Dermis blood vessel endothelial cell (primary cell): ENCODE measurements at regions not wholly inside any gene's neighbourhood (a gene's known extent, or its start where the extent isn't known, plus 50 kb on each side); places are given as distances from the start of the nearest gene placed in this dataset.
"Not testable (repeated sequence)": the region's sequence is repeated elsewhere in the genome, so short reads cannot be mapped to it uniquely, and the experiment has no call there.

Experiments used
- DNase-seq: peaks from one replicate; pipeline ENCODE4 v3.0.0; 2010

GRCh38 chr3:105093371-105094252, 273.1 kb upstream of the ALCAM start:
- no peak for DNase-seq

DNA sequence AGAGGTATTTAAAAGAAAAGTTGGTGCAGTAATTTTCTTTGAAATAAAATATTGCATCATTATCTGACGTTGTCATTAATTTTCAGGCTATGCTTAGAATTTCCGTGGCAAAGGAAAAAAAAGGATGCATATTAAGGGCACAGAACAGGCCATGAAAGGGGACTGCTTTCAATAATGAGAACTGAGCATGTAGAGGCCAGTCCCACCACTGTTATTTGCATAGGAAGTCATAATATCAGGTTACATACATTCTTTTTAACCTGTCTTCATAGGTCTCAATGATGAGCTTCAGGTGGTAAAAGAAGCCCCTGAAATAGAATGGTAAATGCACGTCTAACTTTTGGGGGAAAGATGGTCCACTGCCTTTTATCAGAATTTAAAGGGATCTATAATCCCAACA, 272.1 kb upstream of the ALCAM start:
- no peak for DNase-seq

GRCh38 chr3:105096071-105096470, 270.6 kb upstream of the ALCAM start:
- DNase-seq: no peak

GRCh38 chr3:105101603-105102002, 265.1 kb upstream of the ALCAM start:
- DNase-seq: no peak

DNA sequence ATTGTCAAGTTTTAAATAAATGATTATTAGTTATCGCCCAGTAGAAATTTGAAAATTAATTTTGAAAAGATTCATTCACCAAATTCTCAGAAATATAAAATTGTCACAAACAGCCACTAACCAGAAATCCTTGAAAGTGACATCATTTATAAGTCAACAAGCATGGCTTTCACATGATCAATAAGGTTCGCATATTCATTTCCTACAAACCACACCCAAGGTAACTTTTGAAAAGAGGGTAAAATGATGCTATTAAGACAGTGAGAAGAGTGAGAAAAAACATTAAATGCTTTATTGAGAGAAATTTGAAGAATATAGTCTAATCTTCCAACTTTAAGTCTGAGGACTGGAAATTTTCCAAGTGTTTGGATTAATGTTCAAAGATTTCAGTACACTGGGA, 263.6 kb upstream of the ALCAM start:
- DNase-seq: no peak

DNA sequence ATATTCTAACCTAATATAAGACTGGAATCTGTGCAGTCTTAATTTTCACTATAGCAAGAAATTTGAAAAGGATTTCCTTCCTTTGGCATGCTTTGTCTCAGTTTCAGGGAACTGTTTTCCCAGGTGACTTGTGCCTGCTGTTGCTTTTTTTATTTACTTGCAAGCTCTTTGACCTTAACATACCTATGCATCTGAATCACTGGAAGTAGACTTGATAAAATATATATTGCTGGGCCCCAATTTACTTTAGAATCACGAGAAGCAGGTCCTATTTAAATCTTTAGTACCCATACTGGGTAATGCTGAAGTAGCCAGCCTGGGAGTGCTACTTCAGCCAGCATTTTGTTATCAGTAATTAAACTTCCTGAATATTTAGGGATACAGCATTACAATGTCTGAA, 257.9 kb upstream of the ALCAM start:
- peak; percentile 19 for DNase-seq

GRCh38 chr3:105118905-105119304, 247.8 kb upstream of the ALCAM start:
- no peak for DNase-seq

DNA sequence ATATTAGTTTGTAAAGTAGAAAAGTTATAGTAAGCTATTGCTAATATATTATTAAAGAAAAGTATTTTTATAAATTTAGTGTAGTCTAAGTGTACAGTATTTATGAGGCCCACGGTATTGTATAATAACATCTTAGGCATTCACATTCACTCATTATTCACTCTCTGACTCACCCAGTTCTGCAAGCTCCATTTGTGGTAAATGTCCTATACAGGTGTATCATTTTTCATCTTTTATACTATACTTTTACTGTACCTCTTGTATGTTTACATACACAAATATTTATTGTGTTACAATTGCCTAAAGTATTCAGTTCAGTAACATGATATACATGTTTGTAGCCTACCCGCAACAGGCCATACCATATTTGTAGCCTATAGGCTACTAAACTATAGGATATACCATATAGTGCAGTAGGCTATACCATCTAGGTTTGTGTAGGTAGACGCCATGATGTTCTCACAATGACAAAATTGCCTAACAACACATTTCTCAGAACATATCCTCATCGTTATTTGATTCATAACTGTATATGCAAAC, 246.8 kb upstream of the ALCAM start:
- no peak for DNase-seq

DNA sequence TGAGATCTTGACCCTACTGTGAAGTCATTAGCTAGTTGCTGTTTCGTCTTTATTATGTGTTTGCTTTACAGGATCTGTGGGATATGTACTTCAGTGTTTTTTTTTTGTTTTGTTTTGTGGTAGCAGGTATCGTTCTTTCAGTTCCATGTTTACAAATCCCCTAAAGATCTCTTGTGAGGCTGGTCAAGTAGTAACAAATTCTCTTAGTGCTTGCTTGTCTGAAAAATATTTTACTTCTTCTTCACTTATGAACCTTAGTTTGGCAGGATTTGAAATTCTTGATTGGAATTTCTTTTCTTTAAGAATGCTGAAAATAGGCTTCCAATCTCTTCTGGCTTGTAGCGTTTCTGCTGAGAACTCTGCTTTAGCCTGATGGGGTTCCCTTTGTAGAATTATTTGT, 235.8 kb upstream of the ALCAM start:
- DNase-seq: no peak

GRCh38 chr3:105137911-105138310, 228.8 kb upstream of the ALCAM start:
- no peak for DNase-seq

- DNase-seq: no peak
Measured at GRCh38 chr3:105139881-105140560, 226.7 kb upstream of the ALCAM start.

GRCh38 chr3:105140899-105141367, 225.8 kb upstream of the ALCAM start:
- DNase-seq: peak; percentile 28

GRCh38 chr3:105144837-105145236, 221.9 kb upstream of the ALCAM start:
- DNase-seq: no peak

DNA sequence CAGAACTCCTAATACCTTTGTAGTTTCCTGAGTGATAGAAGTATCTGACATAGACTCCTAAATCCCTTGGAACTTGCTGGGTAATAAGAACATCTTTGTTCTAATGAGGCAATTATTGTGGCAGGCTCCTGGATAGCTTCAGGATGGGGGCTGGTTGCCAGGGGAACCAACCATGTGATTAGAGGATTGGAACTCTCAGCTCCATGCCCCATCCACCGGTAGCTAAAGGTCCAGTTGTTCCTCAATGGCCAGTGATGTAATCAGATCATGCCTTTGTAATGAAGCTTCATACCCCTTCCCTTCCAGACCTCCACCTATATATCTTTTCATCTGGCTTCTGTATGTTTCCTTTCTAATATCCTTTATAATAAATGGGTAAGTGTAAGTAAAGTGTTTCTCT, 221.2 kb upstream of the ALCAM start:
- DNase-seq: no peak

DNA sequence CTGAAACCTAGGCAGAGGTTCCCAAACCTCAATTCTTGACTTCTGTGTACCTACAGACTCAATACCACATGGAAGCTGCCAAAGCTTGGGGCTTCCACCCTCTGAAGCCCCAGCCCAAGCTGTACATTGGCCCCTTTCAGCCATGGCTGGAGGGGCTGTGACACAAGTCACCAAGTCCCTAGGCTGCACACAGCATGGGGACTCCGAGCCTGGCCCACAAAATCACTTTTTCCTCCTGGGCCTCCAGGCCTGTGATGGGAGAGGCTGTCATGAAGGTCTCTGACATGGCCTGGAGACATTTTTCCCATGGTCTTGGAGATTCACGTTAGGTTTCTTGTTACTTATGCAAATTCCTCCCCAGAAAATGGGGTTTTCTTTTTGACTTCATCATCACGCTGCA, 217.5 kb upstream of the ALCAM start:
- DNase-seq: not testable (repeated sequence)

- no peak for DNase-seq
Measured at GRCh38 chr3:105152987-105153386, 213.7 kb upstream of the ALCAM start.

- no peak for DNase-seq
Measured at GRCh38 chr3:105154692-105155091, 212.0 kb upstream of the ALCAM start.

GRCh38 chr3:105157067-105157765, 209.5 kb upstream of the ALCAM start:
- DNase-seq: no peak

GRCh38 chr3:105157766-105158085, 209.0 kb upstream of the ALCAM start:
- DNase-seq: no peak

DNA sequence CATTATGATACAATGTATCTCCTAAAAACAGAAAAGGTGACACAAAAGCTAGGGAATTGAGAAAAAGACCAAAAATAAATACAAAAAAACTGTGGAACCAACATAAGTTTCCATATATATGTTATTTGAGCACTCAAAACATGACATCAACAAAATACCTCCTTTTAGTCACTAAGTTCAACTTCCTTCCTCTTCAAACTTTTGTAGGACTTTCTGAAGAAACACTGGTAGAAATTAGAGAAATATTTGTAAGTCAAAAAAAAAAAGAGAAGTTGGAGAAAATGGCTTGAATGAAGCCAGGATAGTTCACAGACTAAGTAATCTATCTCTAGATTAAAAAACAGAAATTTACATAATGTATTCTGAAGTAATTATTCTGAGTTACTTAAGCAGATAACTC, 208.4 kb upstream of the ALCAM start:
- no peak for DNase-seq

- DNase-seq: no peak
Measured at GRCh38 chr3:105162448-105162847, 204.3 kb upstream of the ALCAM start.

- DNase-seq: no peak
Measured at GRCh38 chr3:105166893-105167292, 199.8 kb upstream of the ALCAM start.

DNA sequence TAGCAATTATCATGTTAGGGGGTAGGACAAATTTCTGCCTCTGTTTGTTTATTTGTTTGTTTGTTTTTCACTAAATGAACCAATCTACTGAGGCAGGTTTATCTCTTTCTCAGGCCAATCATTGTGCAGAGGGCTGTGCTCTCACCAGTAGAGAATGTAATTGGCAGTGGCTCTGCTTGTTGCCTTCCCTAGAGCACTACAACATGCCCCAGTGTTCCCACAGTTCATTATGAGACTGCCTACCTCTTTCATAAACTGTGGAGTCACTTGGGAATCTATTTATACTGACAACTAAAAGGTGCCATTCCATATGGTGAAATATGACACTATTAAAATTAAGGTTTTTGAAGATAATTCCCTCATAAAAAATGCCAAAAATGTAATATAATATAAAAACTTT, 196.3 kb upstream of the ALCAM start:
- no peak for DNase-seq
